ENCODE measurements at regions not wholly inside any gene's neighbourhood (a gene's known extent, or its start where the extent isn't known, plus 50 kb on each side); places are given as distances from the start of the nearest gene placed in this dataset.

DNA sequence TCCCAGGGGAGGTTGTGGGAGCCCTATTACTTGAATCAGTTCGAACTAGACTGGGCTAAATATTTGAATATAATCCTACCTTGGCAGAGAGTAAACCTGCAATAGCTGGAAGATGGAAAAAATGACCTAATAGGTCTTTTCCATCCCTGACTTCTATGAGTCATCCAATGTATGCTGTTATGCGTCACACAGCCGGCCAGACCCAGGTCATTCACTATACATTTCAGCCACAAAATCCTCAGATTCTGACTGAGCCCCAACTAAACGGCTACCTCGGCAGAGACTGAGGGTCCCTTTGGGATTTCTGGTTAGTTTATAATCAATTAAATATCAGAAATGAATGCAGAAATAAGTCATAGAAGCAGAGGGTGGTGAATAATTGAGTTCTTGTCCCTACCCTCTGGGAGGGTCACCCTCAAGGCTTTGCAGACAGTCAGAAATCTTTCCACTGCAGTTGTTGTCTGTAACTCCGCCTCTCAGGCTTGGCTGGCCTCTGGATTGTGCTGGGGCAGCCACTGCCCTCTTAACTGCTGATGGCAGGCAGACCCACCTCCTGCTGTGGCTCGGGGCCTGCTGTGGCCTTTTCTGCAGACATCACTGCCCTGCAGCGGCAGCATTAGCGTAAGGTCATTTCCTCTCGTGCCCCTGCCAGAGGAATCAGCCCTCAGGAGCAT is 240.5 kb downstream of the TGFB2 start:
- no peak for TF ChIP-seq EP300 (IDR thresholded peaks at IDR 0.05; ENCODE audit: borderline replicate concordance in 1 of 2, control insufficient read depth in 1 of 2, low read depth in 2 of 2, low read length in 2 of 2)
- TF ChIP-seq EZH2 (IDR thresholded peaks at IDR 0.05; ENCODE audit: borderline replicate concordance, control insufficient read depth, low read depth, low read length): no peak
- TF ChIP-seq, protein P1, sequence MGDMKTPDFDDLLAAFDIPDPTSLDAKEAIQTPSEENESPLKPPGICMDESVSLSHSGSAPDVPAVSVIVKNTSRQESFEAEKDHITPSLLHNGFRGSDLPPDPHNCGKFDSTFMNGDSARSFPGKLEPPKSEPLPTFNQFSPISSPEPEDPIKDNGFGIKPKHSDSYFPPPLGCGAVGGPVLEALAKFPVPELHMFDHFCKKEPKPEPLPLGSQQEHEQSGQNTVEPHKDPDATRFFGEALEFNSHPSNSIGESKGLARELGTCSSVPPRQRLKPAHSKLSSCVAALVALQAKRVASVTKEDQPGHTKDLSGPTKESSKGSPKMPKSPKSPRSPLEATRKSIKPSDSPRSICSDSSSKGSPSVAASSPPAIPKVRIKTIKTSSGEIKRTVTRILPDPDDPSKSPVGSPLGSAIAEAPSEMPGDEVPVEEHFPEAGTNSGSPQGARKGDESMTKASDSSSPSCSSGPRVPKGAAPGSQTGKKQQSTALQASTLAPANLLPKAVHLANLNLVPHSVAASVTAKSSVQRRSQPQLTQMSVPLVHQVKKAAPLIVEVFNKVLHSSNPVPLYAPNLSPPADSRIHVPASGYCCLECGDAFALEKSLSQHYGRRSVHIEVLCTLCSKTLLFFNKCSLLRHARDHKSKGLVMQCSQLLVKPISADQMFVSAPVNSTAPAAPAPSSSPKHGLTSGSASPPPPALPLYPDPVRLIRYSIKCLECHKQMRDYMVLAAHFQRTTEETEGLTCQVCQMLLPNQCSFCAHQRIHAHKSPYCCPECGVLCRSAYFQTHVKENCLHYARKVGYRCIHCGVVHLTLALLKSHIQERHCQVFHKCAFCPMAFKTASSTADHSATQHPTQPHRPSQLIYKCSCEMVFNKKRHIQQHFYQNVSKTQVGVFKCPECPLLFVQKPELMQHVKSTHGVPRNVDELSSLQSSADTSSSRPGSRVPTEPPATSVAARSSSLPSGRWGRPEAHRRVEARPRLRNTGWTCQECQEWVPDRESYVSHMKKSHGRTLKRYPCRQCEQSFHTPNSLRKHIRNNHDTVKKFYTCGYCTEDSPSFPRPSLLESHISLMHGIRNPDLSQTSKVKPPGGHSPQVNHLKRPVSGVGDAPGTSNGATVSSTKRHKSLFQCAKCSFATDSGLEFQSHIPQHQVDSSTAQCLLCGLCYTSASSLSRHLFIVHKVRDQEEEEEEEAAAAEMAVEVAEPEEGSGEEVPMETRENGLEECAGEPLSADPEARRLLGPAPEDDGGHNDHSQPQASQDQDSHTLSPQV (IDR thresholded peaks at IDR 0.05): no peak
- no peak for TF ChIP-seq MEF2B (IDR thresholded peaks at IDR 0.05; ENCODE audit: partially characterized antibody, poor library complexity, severe bottlenecking)
- no peak for TF ChIP-seq BMI1 (IDR thresholded peaks at IDR 0.05; ENCODE audit: borderline replicate concordance)
- TF ChIP-seq TCF12 (IDR thresholded peaks at IDR 0.05; ENCODE audit: low read depth, low read length): no peak
- TF ChIP-seq, protein P2, sequence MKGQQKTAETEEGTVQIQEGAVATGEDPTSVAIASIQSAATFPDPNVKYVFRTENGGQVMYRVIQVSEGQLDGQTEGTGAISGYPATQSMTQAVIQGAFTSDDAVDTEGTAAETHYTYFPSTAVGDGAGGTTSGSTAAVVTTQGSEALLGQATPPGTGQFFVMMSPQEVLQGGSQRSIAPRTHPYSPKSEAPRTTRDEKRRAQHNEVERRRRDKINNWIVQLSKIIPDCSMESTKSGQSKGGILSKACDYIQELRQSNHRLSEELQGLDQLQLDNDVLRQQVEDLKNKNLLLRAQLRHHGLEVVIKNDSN (IDR thresholded peaks at IDR 0.05; ENCODE audit: borderline replicate concordance, extremely low read length, insufficient read depth, low read depth, low read length): no peak
- TF ChIP-seq EED (IDR thresholded peaks at IDR 0.05; ENCODE audit: low read depth): no peak
- no peak for TF ChIP-seq MYC (IDR thresholded peaks at IDR 0.05; ENCODE audit: insufficient read depth, insufficient read length, insufficient replicate concordance, low read length, severe bottlenecking)
- TF ChIP-seq MTA3 (IDR thresholded peaks at IDR 0.05; ENCODE audit: borderline replicate concordance, low read length): no peak
- TF ChIP-seq TARDBP (IDR thresholded peaks at IDR 0.05; ENCODE audit: borderline replicate concordance): no peak
- TF ChIP-seq CREM (IDR thresholded peaks at IDR 0.05; ENCODE audit: low read depth): no peak
- no peak for TF ChIP-seq NR2C1 (IDR thresholded peaks at IDR 0.05)
- DNase-seq (ENCODE audit: low read depth, low spot score) (no peak), ATAC-seq (peak; percentile 52), FAIRE-seq (no peak)
- Histone ChIP-seq H3K4me2 (ENCODE audit: control insufficient read depth, insufficient read depth) (no peak overlapping the region), H3K9ac (ENCODE audit: control insufficient read depth, insufficient read depth, low read length) (no peak overlapping the region), H3K79me2 (ENCODE audit: control insufficient read depth, insufficient read depth, low read length) (no peaks in the 10 kb centered on the region), H3K4me1 (ENCODE audit: control insufficient read depth, insufficient read depth, low read length) (no peaks in the 10 kb centered on the region), H3K27me3 (replicated peaks in 1 of 2; ENCODE audit: control insufficient read depth in 2 of 2, insufficient read depth in 2 of 2, low read length in 1 of 2) (no peaks in the 10 kb centered on the region; a peak in 1 of 4 replicates), H3K4me3 (no peak overlapping the region), H3K36me3 (ENCODE audit: control insufficient read depth in 2 of 2, insufficient read depth in 2 of 2, low read length in 1 of 2) (no peaks in the 10 kb centered on the region), H3K27ac (ENCODE audit: control insufficient read depth, insufficient read depth) (no peak overlapping the region), H4K20me1 (ENCODE audit: control insufficient read depth, insufficient read depth) (no peaks in the 10 kb centered on the region), H2AFZ (ENCODE audit: control insufficient read depth, low read depth, low read length) (no peak overlapping the region), H3K9me3 (replicated peaks; ENCODE audit: control insufficient read depth, insufficient read depth, low read length) (no peaks in the 10 kb centered on the region)
- BruUV-seq (replicated peaks): no TSS peak
- POLR2A ChIA-PET: no interaction called here
- SMC1A ChIA-PET (ENCODE audit: uncharacterized antibody, unreplicated experiment): no interaction called here
- RAD21 ChIA-PET (ENCODE audit: unreplicated experiment): no interaction called here
- CTCF ChIA-PET: no interaction called here
- WGBS (ENCODE audit: insufficient coverage, insufficient replicate concordance, low lambda C conversion rate, missing lambda C conversion rate): under 1% methylated on average over 10 of the region's 10 CpGs
- intact Hi-C loops (cut with micrococcal nuclease; ENCODE audit: unreplicated experiment): no loop called here
- in situ Hi-C loops (cut with MboI): no loop called here

Measured in GM12878 (cell line).